ENCODE measurements at regions not wholly inside any gene's neighbourhood (a gene's known extent, or its start where the extent isn't known, plus 50 kb on each side); places are given as distances from the start of the nearest gene placed in this dataset.

- DNase-seq: no peak
Observed at GRCh38 chr6:149181304-149181703, 136.2 kb upstream of the TAB2 start.

GRCh38 chr6:149182262-149182661 is 135.2 kb upstream of the TAB2 start:
- no peak for DNase-seq

GRCh38 chr6:149184523-149184922 is 133.0 kb upstream of the TAB2 start:
- DNase-seq: no peak

GRCh38 chr6:149185799-149186357 is 131.6 kb upstream of the TAB2 start:
- DNase-seq: no peak

GRCh38 chr6:149186873-149187272 is 130.6 kb upstream of the TAB2 start:
- no peak for DNase-seq

GRCh38 chr6:149190224-149190831 is 127.2 kb upstream of the TAB2 start:
- no peak for DNase-seq

GRCh38 chr6:149194820-149195558 is 122.5 kb upstream of the TAB2 start:
- DNase-seq: no peak

GRCh38 chr6:149196091-149196490 is 121.4 kb upstream of the TAB2 start:
- no peak for DNase-seq

- DNase-seq: no peak
Observed at GRCh38 chr6:149197482-149197881, 120.0 kb upstream of the TAB2 start.

- DNase-seq: no peak
Observed at GRCh38 chr6:149198265-149198664, 119.2 kb upstream of the TAB2 start.

GRCh38 chr6:149200282-149200945 is 117.1 kb upstream of the TAB2 start:
- no peak for DNase-seq

- DNase-seq: no peak
Observed at GRCh38 chr6:149201068-149201655, 116.3 kb upstream of the TAB2 start.

GRCh38 chr6:149202100-149202499 is 115.4 kb upstream of the TAB2 start:
- no peak for DNase-seq

- no peak for DNase-seq
Observed at GRCh38 chr6:149202952-149203351, 114.6 kb upstream of the TAB2 start.

- no peak for DNase-seq
Observed at GRCh38 chr6:149203509-149203908, 114.0 kb upstream of the TAB2 start.

GRCh38 chr6:149208134-149208601 is 109.3 kb upstream of the TAB2 start:
- no peak for DNase-seq

- DNase-seq: no peak
Observed at GRCh38 chr6:149209871-149210775, 107.4 kb upstream of the TAB2 start.

- DNase-seq: no peak
Observed at GRCh38 chr6:149211046-149211571, 106.4 kb upstream of the TAB2 start.

- DNase-seq: no peak
Observed at GRCh38 chr6:149212206-149212605, 105.3 kb upstream of the TAB2 start.

GRCh38 chr6:149212892-149213801 is 104.4 kb upstream of the TAB2 start:
- DNase-seq: no peak

Data from muscle of back (tissue), 3 donors.